Right lobe of liver (tissue), 6 donors: ENCODE measurements at regions not wholly inside any gene's neighbourhood (a gene's known extent, or its start where the extent isn't known, plus 50 kb on each side); places are given as distances from the start of the nearest gene placed in this dataset.
A peak's percentile ranks its signal among the peaks of the same experiment; 100 is the strongest.

Experiments
- ATAC-seq, 4 donors: fragments of 200-7000 bp; cut with Tn5 transposase; one replicate each; pipeline ENCODE4 v1.9.1; 2020; ENCODE audit warnings: mild to moderate bottlenecking in 4 of 4, moderate library complexity in 4 of 4
- DNase-seq, 3 donors: peaks; one replicate each; pipeline ENCODE4 v3.0.0-alpha.2; 2020
- H3K27ac ChIP-seq, 3 donors: fragments of 200-600 bp; one replicate each; pipeline ENCODE4 v1.8.0; 2022
- H3K27me3 ChIP-seq, 2 donors: fragments of 200-600 bp; one replicate each; pipeline ENCODE4 v1.8.0; 2022
- H3K36me3 ChIP-seq, 4 donors: fragments of 200-600 bp; sonication (generic) in 1 of 4; one replicate each; pipeline versions ENCODE4 v1.5.1 to v1.8.0; 2017 to 2022; ENCODE audit warnings: control low read depth in 1 of 4
- H3K4me1 ChIP-seq, 4 donors: fragments of 200-600 bp; sonication (generic) in 1 of 4; one replicate each; pipeline versions ENCODE4 v1.5.1 to v1.8.0; 2017 to 2022; ENCODE audit warnings: control low read depth in 1 of 4
- H3K4me3 ChIP-seq, 3 donors: fragments of 200-600 bp; one replicate each; pipeline ENCODE4 v1.8.0; 2022
- H3K9me3 ChIP-seq, 4 donors: fragments of 200-600 bp; sonication (generic) in 1 of 4; one replicate each; pipeline versions ENCODE4 v1.5.1 to v1.8.0; 2017 to 2022; ENCODE audit warnings: control low read depth in 1 of 4
- CTCF ChIP-seq, 4 donors: fragments of 200-600 bp in 3 of 4; fragments of 450-650 bp in 1 of 4; IDR thresholded peaks; one replicate each; pipeline versions ENCODE4 v1.5.1 to v1.8.0; 2016 to 2022; ENCODE audit warnings: antibody characterized with exemption in 4 of 4, mild to moderate bottlenecking in 2 of 4
- POLR2A ChIP-seq: fragments of 450-650 bp; IDR thresholded peaks from one replicate; pipeline ENCODE4 v1.6.1; 2017; ENCODE audit warnings: antibody characterized with exemption, mild to moderate bottlenecking
- WGBS: methylation state at CpG from one replicate; pipeline ENCODE4 v1.1.6; 2018; ENCODE audit warnings: low coverage, low lambda C conversion rate; ENCODE audit not compliant: insufficient coverage; ENCODE audit errors: missing lambda C conversion rate; 5-methylcytosine and 5-hydroxymethylcytosine counted together
- intact Hi-C, 2 donors: fragments of 100-400 bp; cut with DNase I; formaldehyde crosslinking; loops; one replicate each; pipeline versions ENCODE4 v1.11.2 to v1.14.1; 2022
- donor health status: DM: no; HTN: yes; CAD: no.
- donor health status: DM: no; HTN: no; CAD: no.
- donor health status: DM: no; HTN: no; CAD: no.
- donor health status: DM: no; HTN: yes; CAD: no.
- donor health status: DM: no; HTN: yes; CAD: no.

- no peak for TF ChIP-seq POLR2A
- no peak for TF ChIP-seq CTCF (IDR thresholded peaks at IDR 0.05)
- Histone ChIP-seq H3K4me3 (no peak overlapping the region), H3K27ac (no peak overlapping the region), H3K9me3 (no peaks in the 10 kb centered on the region), H3K27me3 (no peaks in the 10 kb centered on the region), H3K4me1 (no peaks in the 10 kb centered on the region), H3K36me3 (no peaks in the 10 kb centered on the region)
- intact Hi-C loops, result no loop called here
- ATAC-seq (peak in 2 of 4 donors; percentile 49 to 90), DNase-seq (no peak)
- 14% methylated on average over 2 of the region's 2 CpGs for WGBS
These were observed 203.1 kb downstream of the TEX13C start for GRCh38 chrX:125522752-125523151.

- intact Hi-C loops, result no loop called here
- 17% methylated on average over 1 of the region's 2 CpGs for WGBS
- ATAC-seq, result no peak
- Histone ChIP-seq H3K27me3 (no peaks in the 10 kb centered on the region), H3K27ac (no peak overlapping the region), H3K4me1 (no peaks in the 10 kb centered on the region), H3K9me3 (no peaks in the 10 kb centered on the region), H3K36me3 (no peaks in the 10 kb centered on the region), H3K4me3 (no peak overlapping the region)
- no peak for DNase-seq
- no peak for TF ChIP-seq POLR2A
- no peak for TF ChIP-seq CTCF (IDR thresholded peaks at IDR 0.05)
These were observed 212.9 kb downstream of the TEX13C start for GRCh38 chrX:125532411-125533089.

- WGBS, result 58% methylated on average over 3 of the region's 3 CpGs
- ATAC-seq (no peak), DNase-seq (no peak)
- Histone ChIP-seq H3K4me3 (no peak overlapping the region), H3K27me3 (no peaks in the 10 kb centered on the region), H3K27ac (no peak overlapping the region), H3K9me3 (no peaks in the 10 kb centered on the region), H3K36me3 (no peaks in the 10 kb centered on the region), H3K4me1 (no peaks in the 10 kb centered on the region)
- TF ChIP-seq CTCF (IDR thresholded peaks at IDR 0.05) (no peak), POLR2A (no peak)
- intact Hi-C loops, result no loop called here
These were observed 213.7 kb downstream of the TEX13C start for GRCh38 chrX:125533352-125533751.

- 75% methylated on average over 3 of the region's 3 CpGs for WGBS
- Histone ChIP-seq H3K27ac (no peak overlapping the region), H3K9me3 (no peaks in the 10 kb centered on the region), H3K27me3 (no peaks in the 10 kb centered on the region), H3K4me3 (no peak overlapping the region), H3K4me1 (no peaks in the 10 kb centered on the region), H3K36me3 (no peaks in the 10 kb centered on the region)
- DNase-seq, result no peak
- TF ChIP-seq CTCF (IDR thresholded peaks at IDR 0.05) (no peak), POLR2A (no peak)
- intact Hi-C loops, result no loop called here
- no peak for ATAC-seq
These were observed 224.5 kb downstream of the TEX13C start for GRCh38 chrX:125544031-125544660.
